ENCODE measurements at regions not wholly inside any gene's neighbourhood (a gene's known extent, or its start where the extent isn't known, plus 50 kb on each side); places are given as distances from the start of the nearest gene placed in this dataset.
A peak's percentile ranks its signal among the peaks of the same experiment; 100 is the strongest.

- Mint-ChIP-seq H3K9me3 (ENCODE audit: unreplicated experiment) (no peaks in the 10 kb centered on the region), H3K4me1 (ENCODE audit: unreplicated experiment) (peaks cover 31% of the 10 kb centered on the region)
These were observed 209.0 kb downstream of the JCAD start for GRCh38 chr10:29850371-29850770.

GRCh38 chr10:29849886-29850285 is 209.5 kb downstream of the JCAD start:
- no peak for TF ChIP-seq CTCF (IDR thresholded peaks at IDR 0.05)
- no peaks in the 10 kb centered on the region for H3K36me3 Mint-ChIP-seq (ENCODE audit: unreplicated experiment)

More at GRCh38 chr10:29850371-29850770, 209.0 kb downstream of the JCAD start:
- TF ChIP-seq CTCF (IDR thresholded peaks at IDR 0.05), result no peak
- Mint-ChIP-seq H3K4me3 (ENCODE audit: unreplicated experiment) (no peak overlapping the region), H3K36me3 (ENCODE audit: unreplicated experiment) (no peaks in the 10 kb centered on the region), H3K27me3 (ENCODE audit: unreplicated experiment) (no peaks in the 10 kb centered on the region), H3K27ac (ENCODE audit: unreplicated experiment) (peak overlapping the region; percentile 90)
- no peak for DNase-seq (ENCODE audit: extremely low spot score, unreplicated experiment)

GRCh38 chr10:29849126-29849833 is 210.1 kb downstream of the JCAD start:
- Mint-ChIP-seq H3K27ac (ENCODE audit: unreplicated experiment) (peak overlapping the region; percentile 90), H3K27me3 (ENCODE audit: unreplicated experiment) (no peaks in the 10 kb centered on the region), H3K36me3 (ENCODE audit: unreplicated experiment) (no peaks in the 10 kb centered on the region), H3K4me1 (ENCODE audit: unreplicated experiment) (peaks cover 29% of the 10 kb centered on the region), H3K9me3 (ENCODE audit: unreplicated experiment) (no peaks in the 10 kb centered on the region), H3K4me3 (ENCODE audit: unreplicated experiment) (peak overlapping the region; percentile 55)
- no peak for DNase-seq (ENCODE audit: extremely low spot score, unreplicated experiment)
- TF ChIP-seq CTCF (IDR thresholded peaks at IDR 0.05), result no peak

More at GRCh38 chr10:29849886-29850285, 209.5 kb downstream of the JCAD start:
- Mint-ChIP-seq H3K27me3 (ENCODE audit: unreplicated experiment) (no peaks in the 10 kb centered on the region), H3K4me1 (ENCODE audit: unreplicated experiment) (peaks cover 31% of the 10 kb centered on the region), H3K27ac (ENCODE audit: unreplicated experiment) (peak overlapping the region; percentile 90), H3K9me3 (ENCODE audit: unreplicated experiment) (no peaks in the 10 kb centered on the region), H3K4me3 (ENCODE audit: unreplicated experiment) (peak overlapping the region; percentile 55)
- DNase-seq (ENCODE audit: extremely low spot score, unreplicated experiment), result no peak

GRCh38 chr10:29846881-29847280 is 212.1 kb upstream of the SVIL start:
- Mint-ChIP-seq H3K9me3 (ENCODE audit: unreplicated experiment) (no peaks in the 10 kb centered on the region), H3K27ac (ENCODE audit: unreplicated experiment) (no peak overlapping the region), H3K36me3 (ENCODE audit: unreplicated experiment) (no peaks in the 10 kb centered on the region), H3K4me1 (ENCODE audit: unreplicated experiment) (peaks cover 36% of the 10 kb centered on the region), H3K27me3 (ENCODE audit: unreplicated experiment) (no peaks in the 10 kb centered on the region), H3K4me3 (ENCODE audit: unreplicated experiment) (no peak overlapping the region)
- DNase-seq (ENCODE audit: extremely low spot score, unreplicated experiment), result no peak
- TF ChIP-seq CTCF (IDR thresholded peaks at IDR 0.05), result no peak

- TF ChIP-seq CTCF (IDR thresholded peaks at IDR 0.05), result no peak
- no peak overlapping the region for H3K27ac Mint-ChIP-seq (ENCODE audit: unreplicated experiment)
- no peak overlapping the region for H3K4me3 Mint-ChIP-seq (ENCODE audit: unreplicated experiment)
- H3K27me3 Mint-ChIP-seq (ENCODE audit: unreplicated experiment), result no peaks in the 10 kb centered on the region
- no peaks in the 10 kb centered on the region for H3K36me3 Mint-ChIP-seq (ENCODE audit: unreplicated experiment)
- no peaks in the 10 kb centered on the region for H3K9me3 Mint-ChIP-seq (ENCODE audit: unreplicated experiment)
- DNase-seq (ENCODE audit: extremely low spot score, unreplicated experiment), result no peak
- H3K4me1 Mint-ChIP-seq (ENCODE audit: unreplicated experiment), result peaks cover 35% of the 10 kb centered on the region
These were observed 210.4 kb upstream of the SVIL start for GRCh38 chr10:29845166-29845565.
